ENCODE measurements at regions not wholly inside any gene's neighbourhood (a gene's known extent, or its start where the extent isn't known, plus 50 kb on each side); places are given as distances from the start of the nearest gene placed in this dataset.

- ChIA-PET CTCF (interaction anchor here (0.6 kb wide), 1 partner anchor 468 kb away, joined by 4 read pairs; no protein-coding TSS in a partner anchor), POLR2A (ENCODE audit: unreplicated experiment) (no interaction called here)
- Histone ChIP-seq H4K20me1 (ENCODE audit: low read length) (no peaks in the 10 kb centered on the region), H3K9ac (ENCODE audit: low read length) (no peak overlapping the region), H3F3A (ENCODE audit: low read length, unreplicated experiment) (peaks cover 4% of the 10 kb centered on the region), H3K27ac (ENCODE audit: low read length) (no peak overlapping the region), H2AFZ (ENCODE audit: low read length) (no peak overlapping the region), H3K4me3 (ENCODE audit: low read length) (no peak overlapping the region), H3K9me3 (ENCODE audit: low read length) (no peaks in the 10 kb centered on the region), H3K79me2 (ENCODE audit: low read length) (no peaks in the 10 kb centered on the region), H3K4me2 (ENCODE audit: low read length) (no peak overlapping the region), H3K9me2 (replicated peaks; ENCODE audit: low read length) (no peaks in the 10 kb centered on the region), H3K4me1 (ENCODE audit: insufficient read depth, low read length) (peaks cover 19% of the 10 kb centered on the region), H3K27me3 (ENCODE audit: low read length) (no peaks in the 10 kb centered on the region), H3K36me3 (ENCODE audit: low read depth, low read length) (no peaks in the 10 kb centered on the region)
- ATAC-seq, result no peak
- no peak for TF ChIP-seq EZH2 (IDR thresholded peaks at IDR 0.05; ENCODE audit: low read length, unreplicated experiment)
- TF ChIP-seq CTCF (conservative IDR thresholded peaks at IDR 0.05; ENCODE audit: low read depth, low read length), result no peak
- TF ChIP-seq EZH2phosphoT487 (IDR thresholded peaks at IDR 0.05; ENCODE audit: borderline replicate concordance, low read length), result no peak
- no peak for DNase-seq
- intact Hi-C loops (cut with micrococcal nuclease), result loop anchor here (5.0 kb wide), 1 partner anchor 55 kb away; no protein-coding TSS in a partner anchor
- no TSS peak for BruUV-seq (replicated peaks)
These were observed 57.3 kb upstream of the KLF4 start for GRCh38 chr9:107546859-107547258.

- no peaks in the 10 kb centered on the region for H3K36me3 ChIP-seq (ENCODE audit: low read depth, low read length)
- DNase-seq (no peak), ATAC-seq (no peak)
- no peak overlapping the region for H2AFZ ChIP-seq (ENCODE audit: low read length)
- H3K4me3 ChIP-seq (ENCODE audit: low read length), result no peak overlapping the region
- no peaks in the 10 kb centered on the region for H3K79me2 ChIP-seq (ENCODE audit: low read length)
- H3K4me1 ChIP-seq (ENCODE audit: insufficient read depth, low read length), result peaks cover 19% of the 10 kb centered on the region
- no peak overlapping the region for H3K27ac ChIP-seq (ENCODE audit: low read length)
- TF ChIP-seq EZH2 (IDR thresholded peaks at IDR 0.05; ENCODE audit: low read length, unreplicated experiment), result no peak
- no peak for TF ChIP-seq CTCF (conservative IDR thresholded peaks at IDR 0.05; ENCODE audit: low read depth, low read length)
- TF ChIP-seq EZH2phosphoT487 (IDR thresholded peaks at IDR 0.05; ENCODE audit: borderline replicate concordance, low read length), result no peak
- H3K9ac ChIP-seq (ENCODE audit: low read length), result no peak overlapping the region
- H3K4me2 ChIP-seq (ENCODE audit: low read length), result no peak overlapping the region
- ChIA-PET POLR2A (ENCODE audit: unreplicated experiment) (no interaction called here), CTCF (no interaction called here)
- no peaks in the 10 kb centered on the region for H3K9me3 ChIP-seq (ENCODE audit: low read length)
- no peaks in the 10 kb centered on the region for H3K9me2 ChIP-seq (replicated peaks; ENCODE audit: low read length)
- no TSS peak for BruUV-seq (replicated peaks)
- H3F3A ChIP-seq (ENCODE audit: low read length, unreplicated experiment), result peaks cover 4% of the 10 kb centered on the region
- no peaks in the 10 kb centered on the region for H3K27me3 ChIP-seq (ENCODE audit: low read length)
- H4K20me1 ChIP-seq (ENCODE audit: low read length), result no peaks in the 10 kb centered on the region
- intact Hi-C loops (cut with micrococcal nuclease), result loop anchor here (5.0 kb wide), 1 partner anchor 53 kb away; no protein-coding TSS in a partner anchor
These were observed 55.5 kb upstream of the KLF4 start for GRCh38 chr9:107545036-107545435.

GRCh38 chr9:107542411-107543157 lies 53.0 kb upstream of the KLF4 start:
- no peaks in the 10 kb centered on the region for H3K27me3 ChIP-seq (ENCODE audit: low read length)
- H2AFZ ChIP-seq (ENCODE audit: low read length), result no peak overlapping the region
- H3K9me2 ChIP-seq (replicated peaks; ENCODE audit: low read length), result no peaks in the 10 kb centered on the region
- ATAC-seq (no peak), DNase-seq (no peak)
- no TSS peak for BruUV-seq (replicated peaks)
- H3K79me2 ChIP-seq (ENCODE audit: low read length), result no peaks in the 10 kb centered on the region
- H3K9ac ChIP-seq (ENCODE audit: low read length), result no peak overlapping the region
- intact Hi-C loops (cut with micrococcal nuclease), result no loop called here
- CTCF ChIA-PET, result no interaction called here
- POLR2A ChIA-PET (ENCODE audit: unreplicated experiment), result no interaction called here
- no peak for TF ChIP-seq EZH2phosphoT487 (IDR thresholded peaks at IDR 0.05; ENCODE audit: borderline replicate concordance, low read length)
- no peak overlapping the region for H3K27ac ChIP-seq (ENCODE audit: low read length)
- H3F3A ChIP-seq (ENCODE audit: low read length, unreplicated experiment), result no peaks in the 10 kb centered on the region
- H3K36me3 ChIP-seq (ENCODE audit: low read depth, low read length), result no peaks in the 10 kb centered on the region
- H3K4me2 ChIP-seq (ENCODE audit: low read length), result no peak overlapping the region
- H4K20me1 ChIP-seq (ENCODE audit: low read length), result no peaks in the 10 kb centered on the region
- H3K9me3 ChIP-seq (ENCODE audit: low read length), result no peaks in the 10 kb centered on the region
- H3K4me3 ChIP-seq (ENCODE audit: low read length), result no peak overlapping the region
- peaks cover under 1% of the 10 kb centered on the region; the same call in 1 of the 2 replicates for H3K4me1 ChIP-seq (ENCODE audit: insufficient read depth, low read length)
